ENCODE measurements at regions not wholly inside any gene's neighbourhood (a gene's known extent, or its start where the extent isn't known, plus 50 kb on each side); places are given as distances from the start of the nearest gene placed in this dataset.

GRCh38 chr21:16308269-16308668, 578.5 kb downstream of the USP25 start:
- in situ Hi-C loops (cut with HindIII; ENCODE audit: low sequenced_read_pairs) = no loop called here
- peak overlapping the region; percentile 32 for H3K4me3 ChIP-seq (ENCODE audit: low read depth, low read length)
- TF ChIP-seq CTCF (IDR thresholded peaks at IDR 0.05; ENCODE audit: low read depth, low read length) = no peak
- DNase-seq (ENCODE audit: low read depth, low spot score) = peak; percentile 76

GRCh38 chr21:16309250-16309971, 579.6 kb downstream of the USP25 start:
- DNase-seq (ENCODE audit: low read depth, low spot score) = peak; percentile 80
- in situ Hi-C loops (cut with HindIII; ENCODE audit: low sequenced_read_pairs) = no loop called here
- peak overlapping the region; percentile 1 for H3K4me3 ChIP-seq (ENCODE audit: low read depth, low read length)
- TF ChIP-seq CTCF (IDR thresholded peaks at IDR 0.05; ENCODE audit: low read depth, low read length) = no peak

GRCh38 chr21:16310176-16310575, 580.4 kb downstream of the USP25 start:
- no peak for TF ChIP-seq CTCF (IDR thresholded peaks at IDR 0.05; ENCODE audit: low read depth, low read length)
- in situ Hi-C loops (cut with HindIII; ENCODE audit: low sequenced_read_pairs) = no loop called here
- DNase-seq (ENCODE audit: low read depth, low spot score) = peak; percentile 39
- H3K4me3 ChIP-seq (ENCODE audit: low read depth, low read length) = no peak overlapping the region

- no peak for DNase-seq (ENCODE audit: low read depth, low spot score)
- no peak overlapping the region for H3K4me3 ChIP-seq (ENCODE audit: low read depth, low read length)
- no peak for TF ChIP-seq CTCF (IDR thresholded peaks at IDR 0.05; ENCODE audit: low read depth, low read length)
- in situ Hi-C loops (cut with HindIII; ENCODE audit: low sequenced_read_pairs) = no loop called here
Measured at GRCh38 chr21:16311229-16311628, 581.4 kb downstream of the USP25 start.

GRCh38 chr21:16312321-16312720, 582.5 kb downstream of the USP25 start:
- no peak overlapping the region for H3K4me3 ChIP-seq (ENCODE audit: low read depth, low read length)
- DNase-seq (ENCODE audit: low read depth, low spot score) = no peak
- no peak for TF ChIP-seq CTCF (IDR thresholded peaks at IDR 0.05; ENCODE audit: low read depth, low read length)
- in situ Hi-C loops (cut with HindIII; ENCODE audit: low sequenced_read_pairs) = no loop called here

GRCh38 chr21:16315223-16315622, 585.4 kb downstream of the USP25 start:
- DNase-seq (ENCODE audit: low read depth, low spot score) = no peak
- TF ChIP-seq CTCF (IDR thresholded peaks at IDR 0.05; ENCODE audit: low read depth, low read length) = no peak
- no peak overlapping the region for H3K4me3 ChIP-seq (ENCODE audit: low read depth, low read length)
- in situ Hi-C loops (cut with HindIII; ENCODE audit: low sequenced_read_pairs) = no loop called here

Data from astrocyte of the spinal cord (primary cell).